SK-N-SH treated with all-trans-retinoic acid at 6 μM for 48 hours (cell line): ENCODE measurements at regions not wholly inside any gene's neighbourhood (a gene's known extent, or its start where the extent isn't known, plus 50 kb on each side); places are given as distances from the start of the nearest gene placed in this dataset.

Experiments
- ATAC-seq: fragments of 200-7000 bp; cut with Tn5 transposase; 3 replicates; pipeline ENCODE4 v1.9.1; 2020; ENCODE audit warnings: mild to moderate bottlenecking, moderate library complexity
- ARNTL ChIP-seq: fragments of 450-650 bp; formaldehyde crosslinking; IDR thresholded peaks from 2 replicates; pipeline ENCODE4 v1.5.0; 2020; ENCODE audit warnings: low read depth, mild to moderate bottlenecking, moderate library complexity, borderline replicate concordance
- BACH2 ChIP-seq: fragments of 250-450 bp; sonication (Bioruptor Pico); IDR thresholded peaks from 2 replicates; pipeline ENCODE4 v1.9.0; 2021; ENCODE audit warnings: mild to moderate bottlenecking, borderline replicate concordance
- CREB5 ChIP-seq: fragments of 250-450 bp; sonication (Bioruptor Pico); IDR thresholded peaks from 2 replicates; pipeline ENCODE4 v1.5.1; 2020; ENCODE audit warnings: low read depth, mild to moderate bottlenecking, moderate library complexity
- CSDC2 ChIP-seq: fragments of 250-450 bp; sonication (Bioruptor Pico); IDR thresholded peaks from 2 replicates; pipeline ENCODE4 v1.5.0; 2020; ENCODE audit warnings: mild to moderate bottlenecking, moderate library complexity
- CSRNP3 ChIP-seq: fragments of 250-450 bp; sonication (Bioruptor Pico); IDR thresholded peaks from 2 replicates; pipeline ENCODE4 v1.5.1; 2021; ENCODE audit warnings: mild to moderate bottlenecking, moderate library complexity
- ESRRG ChIP-seq: fragments of 250-450 bp; sonication (Bioruptor Pico); IDR thresholded peaks from 2 replicates; pipeline ENCODE4 v1.6.1; 2021; ENCODE audit warnings: mild to moderate bottlenecking
- GLIS3 ChIP-seq: fragments of 250-450 bp; sonication (Bioruptor Pico); IDR thresholded peaks from 2 replicates; pipeline ENCODE4 v1.5.0; 2020; ENCODE audit warnings: mild to moderate bottlenecking, moderate library complexity
- ISL1 ChIP-seq: fragments of 250-450 bp; sonication (Bioruptor Pico); IDR thresholded peaks from 2 replicates; pipeline ENCODE4 v2.1.2; 2022; ENCODE audit warnings: mild to moderate bottlenecking, moderate library complexity
- OSR1 ChIP-seq: fragments of 250-450 bp; sonication (Bioruptor Pico); IDR thresholded peaks from 2 replicates; pipeline ENCODE4 v1.8.0; 2022; ENCODE audit warnings: moderate library complexity, mild to moderate bottlenecking, inconsistent platforms
- PATZ1 ChIP-seq: fragments of 250-450 bp; sonication (Bioruptor Pico); IDR thresholded peaks from 2 replicates; pipeline ENCODE4 v1.8.0; 2020; ENCODE audit warnings: mild to moderate bottlenecking, moderate library complexity, borderline replicate concordance
- POU6F1 ChIP-seq: fragments of 250-450 bp; sonication (Bioruptor Pico); IDR thresholded peaks from 2 replicates; pipeline ENCODE4 v1.8.0; 2021; ENCODE audit warnings: low read depth, mild to moderate bottlenecking, moderate library complexity, borderline replicate concordance
- PPARA ChIP-seq: fragments of 250-450 bp; sonication (Bioruptor Pico); IDR thresholded peaks from 2 replicates; pipeline ENCODE4 v1.5.0; 2020; ENCODE audit warnings: mild to moderate bottlenecking, borderline replicate concordance
- RARB ChIP-seq: fragments of 250-450 bp; sonication (Bioruptor Pico); IDR thresholded peaks from 2 replicates; pipeline ENCODE4 v1.8.0; 2021; ENCODE audit warnings: mild to moderate bottlenecking, moderate library complexity
- SNAI2 ChIP-seq: fragments of 250-450 bp; sonication (Bioruptor Pico); IDR thresholded peaks from 2 replicates; pipeline ENCODE4 v1.5.0; 2020; ENCODE audit warnings: mild to moderate bottlenecking, moderate library complexity
- TCF4 ChIP-seq: fragments of 250-450 bp; sonication (Bioruptor Pico); IDR thresholded peaks from 2 replicates; pipeline ENCODE4 v1.8.0; 2021; ENCODE audit warnings: mild to moderate bottlenecking, moderate library complexity, borderline replicate concordance
- TOX ChIP-seq: fragments of 250-450 bp; sonication (Bioruptor Pico); IDR thresholded peaks from 2 replicates; pipeline ENCODE4 v1.8.0; 2021; ENCODE audit warnings: mild to moderate bottlenecking, moderate library complexity, borderline replicate concordance
- TSHZ2 ChIP-seq: fragments of 250-450 bp; sonication (Bioruptor Pico); IDR thresholded peaks from 2 replicates; pipeline ENCODE4 v1.5.0; 2020; ENCODE audit warnings: mild to moderate bottlenecking, moderate library complexity
- ZFP3 ChIP-seq: fragments of 250-450 bp; sonication (Bioruptor Pico); IDR thresholded peaks from 2 replicates; pipeline ENCODE4 v1.5.0; 2020; ENCODE audit warnings: mild to moderate bottlenecking, moderate library complexity
- ZFP30 ChIP-seq: fragments of 450-650 bp; formaldehyde crosslinking; IDR thresholded peaks from 2 replicates; pipeline ENCODE4 v1.5.0; 2022; ENCODE audit warnings: mild to moderate bottlenecking, moderate library complexity
- ZNF70 ChIP-seq: fragments of 450-650 bp; formaldehyde crosslinking; IDR thresholded peaks from 2 replicates; pipeline ENCODE4 v1.5.0; 2020; ENCODE audit warnings: mild to moderate bottlenecking, moderate library complexity

GRCh38 chr12:94717108-94717507 lies 66.8 kb upstream of the TMCC3 start (continued):
- no peak for TF ChIP-seq PPARA (CRISPR knock-in tag)
- no peak for TF ChIP-seq ZFP3
- no peak for TF ChIP-seq GLIS3 (CRISPR knock-in tag)

GRCh38 chr12:94716339-94716738 lies 66.0 kb upstream of the TMCC3 start:
- TF ChIP-seq TOX (CRISPR knock-in tag) (no peak), PPARA (CRISPR knock-in tag) (no peak), GLIS3 (CRISPR knock-in tag) (no peak), ZNF70 (CRISPR knock-in tag) (no peak), RARB (CRISPR knock-in tag) (no peak), ARNTL (CRISPR knock-in tag) (no peak), ESRRG (no peak)
- ATAC-seq = no peak

GRCh38 chr12:94714378-94715114 lies 64.2 kb upstream of the TMCC3 start:
- no peak for ATAC-seq
- TF ChIP-seq CSRNP3 (CRISPR knock-in tag) (no peak), ZNF70 (CRISPR knock-in tag) (no peak), ZFP30 (CRISPR knock-in tag) (no peak), BACH2 (CRISPR knock-in tag) (no peak), CREB5 (CRISPR knock-in tag) (no peak), ARNTL (CRISPR knock-in tag) (no peak), POU6F1 (no peak), TSHZ2 (CRISPR knock-in tag) (no peak), OSR1 (no peak), ZFP3 (no peak), TCF4 (CRISPR knock-in tag) (no peak), ESRRG (no peak), PPARA (CRISPR knock-in tag) (no peak), SNAI2 (no peak), CSDC2 (CRISPR knock-in tag) (no peak), PATZ1 (no peak), ISL1 (no peak)
